A204.1 (cell line): ENCODE measurements at regions not wholly inside any gene's neighbourhood (a gene's known extent, or its start where the extent isn't known, plus 50 kb on each side); places are given as distances from the start of the nearest gene placed in this dataset.

ENCODE experiments used
- FAIRE-seq: peaks from 2 replicates; lab custom pipeline; 2012; peaks lifted over from hg19 to GRCh38; lab: Jason Lieb, UNC

GRCh38 chr2:193701484-193701883, 1506.8 kb upstream of the TMEFF2 start:
- no peak for FAIRE-seq

GRCh38 chr2:193695367-193695766, 1500.6 kb upstream of the TMEFF2 start:
- no peak for FAIRE-seq

DNA sequence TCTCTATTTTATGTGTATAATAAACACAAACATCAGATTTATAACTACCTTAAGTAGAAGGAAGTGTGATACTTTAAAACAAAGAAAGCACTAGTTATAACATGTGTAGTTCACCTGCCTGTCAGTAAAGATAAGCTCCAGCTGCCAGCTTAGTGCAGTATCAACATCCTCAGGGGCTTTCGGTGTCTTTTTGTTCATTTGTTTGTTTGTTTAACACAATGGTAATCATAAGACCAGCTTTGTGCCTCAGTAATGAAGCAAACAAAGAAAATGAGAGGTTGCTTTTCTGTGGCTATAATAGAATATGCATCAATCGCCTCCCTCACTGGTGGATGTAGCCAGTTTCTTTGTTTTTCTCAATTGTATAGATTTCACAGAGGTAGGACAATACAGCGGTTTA, 1499.0 kb upstream of the TMEFF2 start:
- FAIRE-seq, result no peak

DNA sequence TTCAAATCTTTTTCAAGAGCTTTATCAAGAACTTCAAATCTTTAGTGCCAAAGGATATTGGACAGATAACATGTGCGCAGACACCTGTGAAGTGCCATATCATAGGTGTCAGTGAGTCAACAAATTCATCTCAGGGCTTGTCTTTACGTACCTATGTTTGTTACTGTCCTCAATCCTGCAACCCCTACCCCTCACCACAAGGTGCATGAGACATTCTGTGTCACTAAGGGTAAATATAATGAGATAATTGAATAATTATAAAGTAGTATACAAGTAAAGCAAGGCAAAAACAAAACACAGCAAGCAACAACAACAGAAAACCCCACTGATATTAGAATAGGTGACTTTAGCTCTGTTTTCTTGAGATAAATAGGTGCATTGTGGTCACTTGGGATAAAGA, 1495.8 kb upstream of the TMEFF2 start:
- no peak for FAIRE-seq

DNA sequence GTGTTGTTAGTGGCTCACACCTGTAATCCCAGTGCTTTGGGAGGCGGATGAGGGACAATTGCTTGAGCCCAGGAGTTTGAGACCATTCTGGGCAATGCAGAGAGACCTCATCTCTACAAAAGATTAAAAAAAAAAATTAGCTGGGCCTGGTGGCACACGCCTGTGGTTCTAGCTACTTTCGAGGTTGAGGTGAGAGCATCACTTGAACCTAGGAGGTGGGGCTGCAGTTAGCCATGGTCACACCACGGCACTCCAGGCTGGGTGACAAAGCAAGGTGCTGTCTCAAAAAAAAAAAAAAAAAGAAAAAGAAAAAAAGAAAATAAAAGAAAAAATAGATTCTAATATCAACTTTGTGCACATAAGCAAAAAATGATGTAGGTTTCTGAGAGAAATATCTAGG, 1492.5 kb upstream of the TMEFF2 start:
- no peak for FAIRE-seq

- no peak for FAIRE-seq
Measured at GRCh38 chr2:193679847-193680246, 1485.1 kb upstream of the TMEFF2 start.

- FAIRE-seq, result no peak
Measured at GRCh38 chr2:193670478-193670877, 1475.7 kb upstream of the TMEFF2 start.

- FAIRE-seq, result no peak
Measured at GRCh38 chr2:193668557-193669323, 1474.0 kb upstream of the TMEFF2 start.

- no peak for FAIRE-seq
Measured at GRCh38 chr2:193627927-193628272, 1433.2 kb upstream of the TMEFF2 start.

GRCh38 chr2:193627187-193627926, 1432.6 kb upstream of the TMEFF2 start:
- no peak for FAIRE-seq

- FAIRE-seq, result no peak
Measured at GRCh38 chr2:193608451-193608850, 1413.7 kb upstream of the TMEFF2 start.

DNA sequence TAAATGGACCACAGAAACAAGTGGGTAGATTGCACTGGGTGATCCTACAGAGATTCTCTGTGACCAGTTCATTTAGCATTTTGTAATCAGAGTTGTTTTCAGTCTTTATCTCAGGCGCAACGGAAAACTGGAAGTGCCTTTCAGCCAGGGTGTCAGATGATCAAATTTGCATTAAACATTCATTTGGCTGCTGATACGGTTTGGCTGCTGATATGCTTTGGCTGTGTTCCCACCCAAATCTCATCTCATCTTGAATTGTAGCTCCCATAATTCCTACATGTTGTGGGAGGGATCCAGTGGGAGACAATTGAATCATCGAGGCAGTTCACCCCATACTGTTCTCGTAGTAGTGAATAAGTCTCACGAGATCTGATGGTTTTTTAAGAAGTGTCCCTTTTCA, 1396.1 kb upstream of the TMEFF2 start:
- FAIRE-seq, result no peak

- no peak for FAIRE-seq
Measured at GRCh38 chr2:193584522-193584938, 1389.8 kb upstream of the TMEFF2 start.

DNA sequence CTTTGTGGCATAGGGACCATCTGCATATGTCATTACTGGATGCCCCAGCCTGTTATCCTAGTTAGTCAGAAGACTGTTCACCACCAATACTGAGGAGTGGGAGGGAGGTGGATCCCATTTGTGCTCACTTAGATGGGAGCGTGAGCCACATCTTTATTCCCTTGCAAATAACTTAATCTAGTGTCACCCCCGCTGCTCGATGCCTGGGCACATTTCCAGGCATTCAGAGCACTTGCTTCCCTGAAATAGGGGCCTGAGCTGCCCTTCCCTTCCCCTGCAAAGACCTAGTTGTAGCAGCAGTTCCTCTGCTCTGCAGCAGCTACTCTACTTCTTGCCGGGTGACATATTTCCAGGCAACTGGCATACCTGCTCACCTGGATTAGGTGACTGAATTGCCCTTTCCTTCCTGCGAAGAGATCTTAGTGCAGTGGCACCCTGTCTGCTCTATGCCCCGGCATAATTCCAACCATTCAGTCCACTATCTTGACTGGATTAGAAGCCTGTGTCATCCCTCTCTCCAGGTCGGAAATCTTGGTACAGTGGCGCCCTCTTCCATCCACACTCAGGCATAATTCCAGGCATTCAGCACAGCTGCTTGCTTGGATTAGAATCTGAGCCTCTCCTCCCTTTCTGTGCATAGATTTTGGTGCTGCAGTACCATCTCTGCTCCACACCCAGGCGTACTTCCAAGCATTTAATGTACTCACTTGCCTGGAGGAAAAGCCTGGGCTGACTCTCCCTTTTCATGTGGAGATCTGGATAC, 1389.1 kb upstream of the TMEFF2 start:
- FAIRE-seq, result no peak

DNA sequence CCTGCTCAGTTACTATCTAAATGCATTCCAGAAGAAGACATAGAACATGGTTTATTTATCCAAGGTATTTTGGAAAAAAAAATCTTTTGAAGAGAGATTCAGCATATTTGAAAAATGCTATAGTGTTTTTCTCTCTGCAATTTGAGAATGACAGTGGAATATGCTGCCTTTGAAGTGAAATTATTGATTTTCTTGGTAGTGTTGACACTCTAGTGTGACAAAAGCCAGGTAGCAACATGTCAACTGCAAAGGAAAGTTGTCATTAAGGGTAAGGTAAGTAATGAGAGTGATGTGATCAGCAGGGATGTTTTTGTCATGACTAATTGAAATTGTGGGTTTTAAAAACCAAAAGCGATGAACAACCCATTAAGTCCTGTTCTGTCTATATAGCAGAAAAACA, 1387.1 kb upstream of the TMEFF2 start:
- FAIRE-seq, result no peak

DNA sequence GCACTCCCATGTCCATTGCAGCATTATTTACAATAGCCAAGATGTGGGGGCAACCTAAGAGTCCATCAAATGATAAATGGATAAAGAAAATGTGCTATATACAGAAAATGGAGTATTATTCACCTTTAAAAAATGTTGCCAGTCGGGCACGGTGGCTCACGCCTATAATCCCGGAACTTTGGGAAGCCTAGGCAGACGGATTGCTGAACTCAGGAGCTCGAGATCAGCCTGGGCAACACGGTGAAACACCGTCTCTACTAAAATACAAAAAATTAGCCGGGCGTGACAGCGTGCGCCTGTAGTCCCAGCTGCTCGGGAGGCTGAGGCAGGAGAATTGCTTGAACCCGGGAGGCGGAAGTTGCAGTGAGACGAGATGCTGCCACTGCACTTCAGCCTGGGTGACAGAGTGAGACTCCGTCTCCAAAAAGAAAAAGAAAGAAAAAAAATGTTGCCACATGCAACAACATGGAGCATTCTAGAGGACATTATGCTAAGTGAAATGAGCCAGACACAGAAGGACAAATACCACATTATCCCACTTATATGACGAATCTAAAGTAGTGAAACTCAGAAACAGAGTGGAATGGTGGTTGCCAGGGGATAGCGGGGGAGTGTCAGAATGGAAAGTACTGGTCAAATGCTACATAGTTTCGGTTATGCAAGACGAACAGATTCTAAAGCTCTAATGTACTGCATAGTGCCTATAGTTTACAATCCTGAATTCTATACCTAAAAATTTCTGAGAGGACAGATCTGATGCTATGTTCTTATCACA, 1385.6 kb upstream of the TMEFF2 start:
- FAIRE-seq, result no peak

GRCh38 chr2:193566886-193567285, 1372.2 kb upstream of the TMEFF2 start:
- no peak for FAIRE-seq

DNA sequence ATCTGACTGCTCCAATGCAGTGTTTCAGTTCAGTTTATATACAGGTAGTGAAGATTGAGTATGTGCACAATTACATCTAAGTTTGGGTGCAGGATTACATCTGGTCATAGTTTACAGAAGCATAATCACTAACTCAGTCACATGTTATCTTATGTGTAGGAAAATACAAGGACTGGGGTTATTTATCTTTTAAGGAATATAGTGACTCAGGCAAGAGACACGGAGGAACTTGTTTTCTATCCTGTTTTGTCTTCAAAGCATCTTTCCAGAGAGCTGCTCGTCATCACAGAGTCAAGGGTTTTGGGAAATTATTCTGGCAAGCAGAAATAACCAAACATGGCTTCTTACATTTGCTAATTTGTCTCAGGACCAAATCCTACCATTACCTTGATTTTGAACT, 1371.5 kb upstream of the TMEFF2 start:
- no peak for FAIRE-seq

GRCh38 chr2:193562031-193562430, 1367.3 kb upstream of the TMEFF2 start:
- no peak for FAIRE-seq

DNA sequence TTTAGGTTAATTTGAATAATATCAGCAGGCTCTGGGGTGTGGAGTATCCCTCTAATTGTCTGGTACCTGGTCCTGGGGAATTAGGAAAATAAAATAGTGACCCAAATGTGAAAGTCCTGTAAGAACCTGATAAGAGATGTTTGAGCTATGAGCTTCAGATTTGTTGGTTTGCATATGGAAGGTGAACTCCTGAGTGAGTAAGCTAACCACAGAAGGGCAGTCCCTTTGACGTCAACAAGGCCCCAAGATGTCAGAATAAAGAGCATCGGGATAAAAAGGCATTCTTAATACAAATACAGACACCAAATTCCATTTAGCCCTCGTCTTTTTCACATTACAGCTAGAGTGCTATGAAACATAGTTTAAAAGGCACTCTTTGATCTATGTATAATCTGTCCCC, 1366.3 kb upstream of the TMEFF2 start:
- FAIRE-seq, result no peak

DNA sequence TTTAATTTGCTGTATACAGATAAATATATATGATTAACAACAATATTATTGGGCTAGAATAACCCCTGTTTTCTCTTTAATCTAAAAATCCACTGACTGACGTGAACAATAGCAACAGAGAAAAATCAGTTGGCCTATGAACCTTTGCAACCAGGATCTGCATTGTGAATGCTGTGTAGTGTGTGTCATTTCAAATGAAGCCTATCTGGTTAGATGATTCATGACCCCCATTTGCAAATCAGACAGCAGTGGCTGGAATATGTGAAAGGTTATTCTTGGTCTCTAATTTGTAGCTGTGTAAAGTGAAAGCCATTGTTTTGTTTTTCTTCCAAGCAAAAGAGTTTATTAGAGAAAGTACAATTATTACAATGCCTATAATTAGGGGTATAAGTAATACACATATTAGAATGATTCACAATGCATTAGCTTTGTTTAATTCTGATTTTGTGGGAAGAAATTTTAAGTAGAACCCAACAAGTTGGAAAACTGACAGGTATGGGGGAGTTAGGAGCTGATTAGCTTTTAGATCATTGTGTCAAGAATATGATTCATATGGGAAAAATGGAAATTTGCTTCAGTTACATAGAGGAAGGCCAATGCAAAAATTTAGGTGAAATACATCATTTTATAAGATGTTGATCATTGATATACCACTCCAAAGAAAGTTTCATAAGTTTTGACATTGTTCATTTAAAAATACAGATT, 1362.2 kb upstream of the TMEFF2 start:
- FAIRE-seq, result no peak

- FAIRE-seq, result no peak
Measured at GRCh38 chr2:193549661-193550060, 1354.9 kb upstream of the TMEFF2 start.
